H1 (cell line): ENCODE measurements at regions not wholly inside any gene's neighbourhood (a gene's known extent, or its start where the extent isn't known, plus 50 kb on each side); places are given as distances from the start of the nearest gene placed in this dataset.

Experiments used
- CHD1 ChIP-seq: IDR thresholded peaks from 2 replicates; pipeline ENCODE4 v1.6.1; 2012; ENCODE audit warnings: low read depth, low read length, improper control_type of control experiment
- CHD7 ChIP-seq: fragments of 300-600 bp; sonication (generic); IDR thresholded peaks from 2 replicates; pipeline ENCODE4 v1.7.1; 2012; ENCODE audit warnings: low read length, moderate library complexity, mild to moderate bottlenecking, inconsistent platforms; ENCODE audit not compliant: insufficient replicate concordance
- JUN ChIP-seq: IDR thresholded peaks from 2 replicates; pipeline ENCODE4 v1.6.1; 2011; ENCODE audit warnings: low read depth, mild to moderate bottlenecking, improper control_type of control experiment, low read length
- JUND ChIP-seq: IDR thresholded peaks from 2 replicates; pipeline ENCODE4 v1.6.1; 2011; ENCODE audit warnings: mild to moderate bottlenecking, improper control_type of control experiment, low read length
- RFX5 ChIP-seq: IDR thresholded peaks from 2 replicates; pipeline ENCODE4 v1.6.1; 2011; ENCODE audit warnings: low read depth, low read length, improper control_type of control experiment, borderline replicate concordance
- SP1 ChIP-seq: IDR thresholded peaks from 2 replicates; pipeline ENCODE4 v1.6.1; 2011; ENCODE audit warnings: low read depth, low read length
- SRF ChIP-seq: IDR thresholded peaks from 2 replicates; pipeline ENCODE4 v1.6.1; 2011; ENCODE audit warnings: mild to moderate bottlenecking, low read depth, low read length, moderate library complexity
- TF ChIP-seq, protein P1 (sequence below), 3 experiments: IDR thresholded peaks; 1 replicate in 2 of 3; 2 replicates in 1 of 3; pipeline versions ENCODE4 v1.5.1 to v1.6.1; 2011; ENCODE audit warnings: low read length in 3 of 3, mild to moderate bottlenecking in 3 of 3, inconsistent platforms in 2 of 3, low read depth in 1 of 3, moderate library complexity in 1 of 3; ENCODE audit not compliant: insufficient read depth in 1 of 3; ENCODE audit errors: control extremely low read depth in 1 of 3

GRCh38 chr7:12491526-12491925 lies 79.0 kb upstream of the SCIN start (continued):
- TF ChIP-seq CHD7: no peak
- TF ChIP-seq RFX5: no peak
- TF ChIP-seq, protein P1, sequence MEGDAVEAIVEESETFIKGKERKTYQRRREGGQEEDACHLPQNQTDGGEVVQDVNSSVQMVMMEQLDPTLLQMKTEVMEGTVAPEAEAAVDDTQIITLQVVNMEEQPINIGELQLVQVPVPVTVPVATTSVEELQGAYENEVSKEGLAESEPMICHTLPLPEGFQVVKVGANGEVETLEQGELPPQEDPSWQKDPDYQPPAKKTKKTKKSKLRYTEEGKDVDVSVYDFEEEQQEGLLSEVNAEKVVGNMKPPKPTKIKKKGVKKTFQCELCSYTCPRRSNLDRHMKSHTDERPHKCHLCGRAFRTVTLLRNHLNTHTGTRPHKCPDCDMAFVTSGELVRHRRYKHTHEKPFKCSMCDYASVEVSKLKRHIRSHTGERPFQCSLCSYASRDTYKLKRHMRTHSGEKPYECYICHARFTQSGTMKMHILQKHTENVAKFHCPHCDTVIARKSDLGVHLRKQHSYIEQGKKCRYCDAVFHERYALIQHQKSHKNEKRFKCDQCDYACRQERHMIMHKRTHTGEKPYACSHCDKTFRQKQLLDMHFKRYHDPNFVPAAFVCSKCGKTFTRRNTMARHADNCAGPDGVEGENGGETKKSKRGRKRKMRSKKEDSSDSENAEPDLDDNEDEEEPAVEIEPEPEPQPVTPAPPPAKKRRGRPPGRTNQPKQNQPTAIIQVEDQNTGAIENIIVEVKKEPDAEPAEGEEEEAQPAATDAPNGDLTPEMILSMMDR (IDR thresholded peaks at IDR 0.05; ENCODE audit: control extremely low read depth in 1 of 3, insufficient read depth in 1 of 3, low read depth in 1 of 3, low read length in 3 of 3): no peak
- TF ChIP-seq CHD1: no peak
- TF ChIP-seq SRF: no peak
- TF ChIP-seq JUN: no peak
- TF ChIP-seq JUND: no peak
- no peak for TF ChIP-seq SP1
